Liver (tissue), 8 donors: ENCODE measurements at regions not wholly inside any gene's neighbourhood (a gene's known extent, or its start where the extent isn't known, plus 50 kb on each side); places are given as distances from the start of the nearest gene placed in this dataset.

Experiments
- DNase-seq: peaks from one replicate; pipeline ENCODE4 v3.0.0-alpha.2; 2017; ENCODE audit warnings: low spot score
- H3K27ac ChIP-seq, 2 donors: one replicate each; pipeline ENCODE4 v1.7.0; 2013; ENCODE audit warnings: inconsistent platforms in 2 of 2, low read length in 2 of 2, control low read depth in 1 of 2, low read depth in 1 of 2, mild to moderate bottlenecking in 1 of 2
- H3K27me3 ChIP-seq, 4 donors: one replicate each; pipeline versions ENCODE4 v1.6.1 to v1.7.0; 2013; ENCODE audit warnings: low read length in 3 of 4, inconsistent platforms in 1 of 4, mild to moderate bottlenecking in 1 of 4, moderate library complexity in 1 of 4; ENCODE audit not compliant: control insufficient read depth in 4 of 4, insufficient read depth in 4 of 4
- H3K36me3 ChIP-seq, 4 donors: one replicate each; pipeline versions ENCODE4 v1.6.1 to v1.7.0; 2013; ENCODE audit warnings: low read length in 3 of 4, mild to moderate bottlenecking in 3 of 4, low read depth in 1 of 4, moderate library complexity in 1 of 4; ENCODE audit not compliant: control insufficient read depth in 4 of 4, insufficient read depth in 3 of 4
- H3K4me1 ChIP-seq, 4 donors: one replicate each; pipeline versions ENCODE4 v1.6.1 to v1.7.0; 2013; ENCODE audit warnings: low read length in 3 of 4, mild to moderate bottlenecking in 3 of 4, moderate library complexity in 1 of 4; ENCODE audit not compliant: control insufficient read depth in 4 of 4, insufficient read depth in 4 of 4
- H3K4me3 ChIP-seq, 3 donors: one replicate each; pipeline versions ENCODE4 v1.6.1 to v1.7.0; 2013; ENCODE audit warnings: low read length in 3 of 3, control low read depth in 1 of 3, low read depth in 1 of 3, mild to moderate bottlenecking in 1 of 3
- H3K9ac ChIP-seq, 2 donors: one replicate each; pipeline ENCODE4 v1.7.0; 2013; ENCODE audit warnings: low read length in 2 of 2, mild to moderate bottlenecking in 2 of 2, moderate library complexity in 2 of 2, control low read depth in 1 of 2, low read depth in 1 of 2
- H3K9me3 ChIP-seq, 4 donors: one replicate each; pipeline versions ENCODE4 v1.6.1 to v1.7.0; 2013; ENCODE audit warnings: low read length in 3 of 4; ENCODE audit not compliant: control insufficient read depth in 4 of 4
- ATF3 ChIP-seq: IDR thresholded peaks from 2 replicates; pipeline ENCODE4 v1.6.1; 2016; ENCODE audit warnings: antibody characterized with exemption
- FOXA1 ChIP-seq: IDR thresholded peaks from 2 replicates; pipeline ENCODE4 v1.6.1; 2016; ENCODE audit warnings: antibody characterized with exemption
- FOXA2 ChIP-seq: IDR thresholded peaks from 2 replicates; pipeline ENCODE4 v1.6.1; 2016; ENCODE audit warnings: antibody characterized with exemption
- GABPA ChIP-seq, 2 donors: IDR thresholded peaks in 1 of 2; conservative IDR thresholded peaks in 1 of 2; 2 replicates each; pipeline ENCODE4 v1.6.1; 2016; ENCODE audit warnings: antibody characterized with exemption in 2 of 2, mild to moderate bottlenecking in 1 of 2, moderate library complexity in 1 of 2
- JUND ChIP-seq, 2 donors: IDR thresholded peaks; 2 replicates each; pipeline ENCODE4 v1.6.1; 2016; ENCODE audit warnings: antibody characterized with exemption in 2 of 2
- NR2F2 ChIP-seq: IDR thresholded peaks from 2 replicates; pipeline ENCODE4 v1.6.1; 2016; ENCODE audit warnings: antibody characterized with exemption
- RAD21 ChIP-seq, 2 donors: IDR thresholded peaks; 2 replicates each; pipeline ENCODE4 v1.6.1; 2016; ENCODE audit warnings: antibody characterized with exemption in 2 of 2, mild to moderate bottlenecking in 2 of 2
- REST ChIP-seq: IDR thresholded peaks from 2 replicates; pipeline ENCODE4 v1.6.1; 2016; ENCODE audit warnings: antibody characterized with exemption, mild to moderate bottlenecking
- RXRA ChIP-seq, 2 donors: IDR thresholded peaks; 2 replicates each; pipeline ENCODE4 v1.6.1; 2017 to 2018; ENCODE audit warnings: antibody characterized with exemption in 2 of 2, mild to moderate bottlenecking in 1 of 2
- SP1 ChIP-seq: IDR thresholded peaks from 2 replicates; pipeline ENCODE4 v1.6.1; 2018; ENCODE audit warnings: antibody characterized with exemption, mild to moderate bottlenecking
- TAF1 ChIP-seq: conservative IDR thresholded peaks from 2 replicates; pipeline ENCODE4 v1.6.1; 2016; ENCODE audit warnings: antibody characterized with exemption, mild to moderate bottlenecking
- YY1 ChIP-seq: IDR thresholded peaks from 2 replicates; pipeline ENCODE4 v1.6.1; 2016; ENCODE audit warnings: antibody characterized with exemption, mild to moderate bottlenecking
- WGBS: extraction: QIAGEN DNeasy Blood & Tissue Kit; methylation state at CpG from one replicate; pipeline ENCODE4 v1.1.7; 2013; 5-methylcytosine and 5-hydroxymethylcytosine counted together
- TF ChIP-seq, protein P1 (sequence below): fragments of 150-350 bp; IDR thresholded peaks from 2 replicates; pipeline ENCODE4 v1.5.1; 2017; ENCODE audit warnings: improper control_type of control experiment, low read depth, low read length; ENCODE audit not compliant: missing input control
- TF ChIP-seq, protein P2 (sequence below): IDR thresholded peaks from 2 replicates; pipeline ENCODE4 v1.6.1; 2016; ENCODE audit warnings: antibody characterized with exemption
- TF ChIP-seq, protein P3 (sequence below): IDR thresholded peaks from 2 replicates; pipeline ENCODE4 v1.6.1; 2016; ENCODE audit warnings: antibody characterized with exemption
- donor health status: healthy.
- donor health status: healthy.
- donor health status: healthy.
- donor health status: healthy.
- donor health status: healthy.

GRCh38 chr5:15135661-15136060 lies 264.1 kb upstream of the ANKH start:
- Histone ChIP-seq H3K4me1 (peaks cover 0 to 2% (median 0%) of the 10 kb centered on the region in 4 donors), H3K36me3 (no peaks in the 10 kb centered on the region), H3K9ac (no peak overlapping the region), H3K9me3 (no peaks in the 10 kb centered on the region), H3K4me3 (no peak overlapping the region), H3K27ac (no peak overlapping the region), H3K27me3 (peaks cover 0 to 4% (median 0%) of the 10 kb centered on the region in 4 donors)
- TF ChIP-seq TAF1 (no peak), NR2F2 (no peak), RXRA (IDR thresholded peaks at IDR 0.05) (no peak), FOXA1 (no peak), YY1 (no peak), RAD21 (IDR thresholded peaks at IDR 0.05) (no peak), GABPA (IDR thresholded peaks at IDR 0.05 in 1 of 2, conservative IDR thresholded peaks at IDR 0.05 in 1 of 2) (no peak), SP1 (no peak), FOXA2 (no peak), ATF3 (no peak), REST (no peak), JUND (IDR thresholded peaks at IDR 0.05) (no peak)
- TF ChIP-seq, protein P1, sequence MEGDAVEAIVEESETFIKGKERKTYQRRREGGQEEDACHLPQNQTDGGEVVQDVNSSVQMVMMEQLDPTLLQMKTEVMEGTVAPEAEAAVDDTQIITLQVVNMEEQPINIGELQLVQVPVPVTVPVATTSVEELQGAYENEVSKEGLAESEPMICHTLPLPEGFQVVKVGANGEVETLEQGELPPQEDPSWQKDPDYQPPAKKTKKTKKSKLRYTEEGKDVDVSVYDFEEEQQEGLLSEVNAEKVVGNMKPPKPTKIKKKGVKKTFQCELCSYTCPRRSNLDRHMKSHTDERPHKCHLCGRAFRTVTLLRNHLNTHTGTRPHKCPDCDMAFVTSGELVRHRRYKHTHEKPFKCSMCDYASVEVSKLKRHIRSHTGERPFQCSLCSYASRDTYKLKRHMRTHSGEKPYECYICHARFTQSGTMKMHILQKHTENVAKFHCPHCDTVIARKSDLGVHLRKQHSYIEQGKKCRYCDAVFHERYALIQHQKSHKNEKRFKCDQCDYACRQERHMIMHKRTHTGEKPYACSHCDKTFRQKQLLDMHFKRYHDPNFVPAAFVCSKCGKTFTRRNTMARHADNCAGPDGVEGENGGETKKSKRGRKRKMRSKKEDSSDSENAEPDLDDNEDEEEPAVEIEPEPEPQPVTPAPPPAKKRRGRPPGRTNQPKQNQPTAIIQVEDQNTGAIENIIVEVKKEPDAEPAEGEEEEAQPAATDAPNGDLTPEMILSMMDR: no peak
- TF ChIP-seq, protein P2, sequence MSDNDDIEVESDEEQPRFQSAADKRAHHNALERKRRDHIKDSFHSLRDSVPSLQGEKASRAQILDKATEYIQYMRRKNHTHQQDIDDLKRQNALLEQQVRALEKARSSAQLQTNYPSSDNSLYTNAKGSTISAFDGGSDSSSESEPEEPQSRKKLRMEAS: no peak
- TF ChIP-seq, protein P3, sequence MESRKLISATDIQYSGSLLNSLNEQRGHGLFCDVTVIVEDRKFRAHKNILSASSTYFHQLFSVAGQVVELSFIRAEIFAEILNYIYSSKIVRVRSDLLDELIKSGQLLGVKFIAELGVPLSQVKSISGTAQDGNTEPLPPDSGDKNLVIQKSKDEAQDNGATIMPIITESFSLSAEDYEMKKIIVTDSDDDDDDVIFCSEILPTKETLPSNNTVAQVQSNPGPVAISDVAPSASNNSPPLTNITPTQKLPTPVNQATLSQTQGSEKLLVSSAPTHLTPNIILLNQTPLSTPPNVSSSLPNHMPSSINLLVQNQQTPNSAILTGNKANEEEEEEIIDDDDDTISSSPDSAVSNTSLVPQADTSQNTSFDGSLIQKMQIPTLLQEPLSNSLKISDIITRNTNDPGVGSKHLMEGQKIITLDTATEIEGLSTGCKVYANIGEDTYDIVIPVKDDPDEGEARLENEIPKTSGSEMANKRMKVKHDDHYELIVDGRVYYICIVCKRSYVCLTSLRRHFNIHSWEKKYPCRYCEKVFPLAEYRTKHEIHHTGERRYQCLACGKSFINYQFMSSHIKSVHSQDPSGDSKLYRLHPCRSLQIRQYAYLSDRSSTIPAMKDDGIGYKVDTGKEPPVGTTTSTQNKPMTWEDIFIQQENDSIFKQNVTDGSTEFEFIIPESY: no peak
- DNase-seq: no peak
- 84% methylated on average over 2 of the region's 2 CpGs for WGBS

DNA sequence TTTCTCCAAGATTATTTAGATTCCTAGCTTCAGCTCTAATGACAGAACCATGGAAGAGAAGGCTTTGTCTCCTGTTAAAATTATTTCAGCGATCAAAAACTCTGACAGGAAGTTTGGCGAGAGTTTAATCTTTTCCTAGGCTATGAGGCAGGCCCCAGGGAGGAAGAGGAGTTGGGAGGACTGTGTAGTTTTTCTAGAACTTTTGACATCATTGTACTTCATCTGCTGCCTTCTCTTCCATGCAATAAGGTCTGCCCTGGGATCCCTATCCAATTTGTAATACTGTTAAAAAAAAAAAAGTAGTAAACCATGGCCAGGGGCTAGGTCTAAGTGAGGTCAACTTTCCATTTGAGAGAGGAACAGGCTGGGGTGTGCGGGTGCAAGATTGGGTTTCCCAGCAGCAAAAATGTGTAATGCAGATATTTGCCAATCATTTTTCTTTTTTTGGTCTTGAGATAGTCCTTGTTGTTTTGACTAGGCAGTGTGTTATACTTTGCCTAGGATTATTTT lies 261.9 kb upstream of the ANKH start:
- peaks cover 0 to 2% (median 0%) of the 10 kb centered on the region in 4 donors for H3K4me1 ChIP-seq
- no peak for DNase-seq
- no peak overlapping the region for H3K27ac ChIP-seq
- TF ChIP-seq, protein P3: no peak
- H3K9ac ChIP-seq: no peak overlapping the region
- H3K4me3 ChIP-seq: no peak overlapping the region
- no peaks in the 10 kb centered on the region for H3K9me3 ChIP-seq
- no peaks in the 10 kb centered on the region for H3K27me3 ChIP-seq
- H3K36me3 ChIP-seq: no peaks in the 10 kb centered on the region
- 78% methylated on average over 3 of the region's 3 CpGs for WGBS
